OCI-LY3 (cell line): ENCODE measurements at regions not wholly inside any gene's neighbourhood (a gene's known extent, or its start where the extent isn't known, plus 50 kb on each side); places are given as distances from the start of the nearest gene placed in this dataset.

Source experiments
- H2AFZ ChIP-seq: fragments of 200-600, 300-600 bp; shearing (Covaris generic); 2 replicates; pipeline ENCODE4 v1.6.0; 2014; ENCODE audit warnings: antibody characterized with exemption, low read depth, low read length
- H3K27ac ChIP-seq: fragments of 200-600, 300-600 bp; sonication (generic); 2 replicates; pipeline ENCODE4 v1.5.1; 2014; ENCODE audit warnings: mild to moderate bottlenecking, low read length, moderate library complexity, mixed read lengths
- H3K27me3 ChIP-seq: fragments of 200-600, 300-600 bp; sonication (generic); 2 replicates; pipeline ENCODE4 v1.6.1; 2014; ENCODE audit warnings: low read depth, low read length, mixed read lengths
- H3K36me3 ChIP-seq: fragments of 200-600, 300-600 bp; sonication (generic); replicated peaks from 2 replicates; pipeline ENCODE3; 2014; ENCODE audit warnings: low read depth, low read length, mixed read lengths
- H3K4me1 ChIP-seq: fragments of 300-600, 200-600 bp; sonication (generic); 2 replicates; pipeline ENCODE4 v1.6.1; 2014; ENCODE audit warnings: low read length, mixed read lengths
- H3K4me2 ChIP-seq: fragments of 200-600, 300-600 bp; sonication (generic); 2 replicates; pipeline ENCODE4 v1.6.1; 2014; ENCODE audit warnings: low read length, mixed read lengths
- H3K4me3 ChIP-seq: fragments of 300-600, 200-600 bp; sonication (generic); 2 replicates; pipeline ENCODE4 v1.5.1; 2014; ENCODE audit warnings: antibody characterized with exemption, mild to moderate bottlenecking, low read length, moderate library complexity
- H3K79me2 ChIP-seq: fragments of 300-600, 200-600 bp; shearing (Covaris generic); 2 replicates; pipeline ENCODE4 v1.6.1; 2014; ENCODE audit warnings: mild to moderate bottlenecking, low read length, mixed read lengths
- H3K9ac ChIP-seq: fragments of 300-600, 200-600 bp; shearing (Covaris generic); 2 replicates; pipeline ENCODE4 v1.6.0; 2014; ENCODE audit warnings: mild to moderate bottlenecking, low read length, moderate library complexity
- H3K9me3 ChIP-seq: fragments of 200-600, 300-600 bp; shearing (Covaris generic); 2 replicates; pipeline ENCODE4 v1.6.1; 2014; ENCODE audit warnings: low read length, mixed read lengths; ENCODE audit not compliant: insufficient read depth
- H4K20me1 ChIP-seq: fragments of 200-600, 300-600 bp; sonication (generic); 2 replicates; pipeline ENCODE4 v1.6.1; 2016; ENCODE audit warnings: low read length, mixed read lengths; ENCODE audit not compliant: insufficient read depth
- CTCF ChIP-seq: fragments of 200-600, 300-600 bp; sonication (generic); IDR thresholded peaks from 2 replicates; pipeline ENCODE4 v1.5.1; 2014; ENCODE audit warnings: antibody characterized with exemption, low read length, low read depth
- EZH2phosphoT487 ChIP-seq: fragments of 200-600 bp; shearing (Covaris generic); IDR thresholded peaks from 2 replicates; pipeline ENCODE4 v1.6.1; 2018; ENCODE audit warnings: antibody characterized with exemption, mixed run types, low read depth

GRCh38 chr2:234843411-234843810 lies 108.4 kb upstream of the SH3BP4 start:
- Histone ChIP-seq H3K4me1 (no peaks in the 10 kb centered on the region), H4K20me1 (no peaks in the 10 kb centered on the region), H3K79me2 (no peaks in the 10 kb centered on the region), H3K4me2 (no peak overlapping the region), H3K9ac (no peak overlapping the region), H3K36me3 (no peaks in the 10 kb centered on the region), H2AFZ (no peak overlapping the region), H3K27me3 (no peaks in the 10 kb centered on the region), H3K27ac (no peak overlapping the region), H3K9me3 (no peaks in the 10 kb centered on the region), H3K4me3 (no peak overlapping the region)
- TF ChIP-seq EZH2phosphoT487 (no peak), CTCF (no peak)

- H3K4me2 ChIP-seq, result no peak overlapping the region
- no peaks in the 10 kb centered on the region for H3K27me3 ChIP-seq
- H3K4me1 ChIP-seq, result no peaks in the 10 kb centered on the region
- TF ChIP-seq CTCF (no peak), EZH2phosphoT487 (no peak)
- no peak overlapping the region for H3K9ac ChIP-seq
- no peaks in the 10 kb centered on the region for H3K9me3 ChIP-seq
- no peak overlapping the region for H3K27ac ChIP-seq
- H2AFZ ChIP-seq, result no peak overlapping the region
- no peaks in the 10 kb centered on the region for H3K36me3 ChIP-seq
- H3K79me2 ChIP-seq, result no peaks in the 10 kb centered on the region
- no peak overlapping the region for H3K4me3 ChIP-seq
- no peaks in the 10 kb centered on the region for H4K20me1 ChIP-seq
Measured at GRCh38 chr2:234842753-234843152, 109.1 kb upstream of the SH3BP4 start.

- H3K4me3 ChIP-seq, result no peak overlapping the region
- H3K4me2 ChIP-seq, result no peak overlapping the region
- H3K27ac ChIP-seq, result no peak overlapping the region
- no peaks in the 10 kb centered on the region for H4K20me1 ChIP-seq
- TF ChIP-seq CTCF (no peak), EZH2phosphoT487 (no peak)
- H3K79me2 ChIP-seq, result no peaks in the 10 kb centered on the region
- H3K4me1 ChIP-seq, result no peaks in the 10 kb centered on the region
- H3K9ac ChIP-seq, result no peak overlapping the region
- H2AFZ ChIP-seq, result no peak overlapping the region
- no peaks in the 10 kb centered on the region for H3K36me3 ChIP-seq
- H3K9me3 ChIP-seq, result no peaks in the 10 kb centered on the region
- no peaks in the 10 kb centered on the region for H3K27me3 ChIP-seq
Measured at GRCh38 chr2:234841321-234842015, 110.3 kb upstream of the SH3BP4 start.

GRCh38 chr2:234840336-234840735 lies 111.5 kb upstream of the SH3BP4 start:
- Histone ChIP-seq H3K4me2 (no peak overlapping the region), H4K20me1 (no peaks in the 10 kb centered on the region), H3K4me1 (no peaks in the 10 kb centered on the region), H3K36me3 (no peaks in the 10 kb centered on the region), H2AFZ (no peak overlapping the region), H3K27ac (no peak overlapping the region), H3K27me3 (no peaks in the 10 kb centered on the region), H3K79me2 (no peaks in the 10 kb centered on the region), H3K9ac (no peak overlapping the region), H3K9me3 (no peaks in the 10 kb centered on the region), H3K4me3 (no peak overlapping the region)
- no peak for TF ChIP-seq EZH2phosphoT487
